GM19328 (cell line): ENCODE measurements at regions not wholly inside any gene's neighbourhood (a gene's known extent, or its start where the extent isn't known, plus 50 kb on each side); places are given as distances from the start of the nearest gene placed in this dataset.
"Not testable (repeated sequence)": the region's sequence is repeated elsewhere in the genome, so short reads cannot be mapped to it uniquely, and the experiment has no call there.

ENCODE experiments used
- ATAC-seq: cut with Tn5 transposase; IDR thresholded peaks from one replicate; pipeline ENCODE4 v1.9.1; 2021; ENCODE audit warnings: mild to moderate bottlenecking, moderate library complexity; ENCODE audit not compliant: unreplicated experiment

GRCh38 chr11:41519696-41520095 is 60.2 kb upstream of the LRRC4C start:
- ATAC-seq, result no peak

GRCh38 chr11:41522391-41522790 is 62.9 kb upstream of the LRRC4C start:
- no peak for ATAC-seq

DNA sequence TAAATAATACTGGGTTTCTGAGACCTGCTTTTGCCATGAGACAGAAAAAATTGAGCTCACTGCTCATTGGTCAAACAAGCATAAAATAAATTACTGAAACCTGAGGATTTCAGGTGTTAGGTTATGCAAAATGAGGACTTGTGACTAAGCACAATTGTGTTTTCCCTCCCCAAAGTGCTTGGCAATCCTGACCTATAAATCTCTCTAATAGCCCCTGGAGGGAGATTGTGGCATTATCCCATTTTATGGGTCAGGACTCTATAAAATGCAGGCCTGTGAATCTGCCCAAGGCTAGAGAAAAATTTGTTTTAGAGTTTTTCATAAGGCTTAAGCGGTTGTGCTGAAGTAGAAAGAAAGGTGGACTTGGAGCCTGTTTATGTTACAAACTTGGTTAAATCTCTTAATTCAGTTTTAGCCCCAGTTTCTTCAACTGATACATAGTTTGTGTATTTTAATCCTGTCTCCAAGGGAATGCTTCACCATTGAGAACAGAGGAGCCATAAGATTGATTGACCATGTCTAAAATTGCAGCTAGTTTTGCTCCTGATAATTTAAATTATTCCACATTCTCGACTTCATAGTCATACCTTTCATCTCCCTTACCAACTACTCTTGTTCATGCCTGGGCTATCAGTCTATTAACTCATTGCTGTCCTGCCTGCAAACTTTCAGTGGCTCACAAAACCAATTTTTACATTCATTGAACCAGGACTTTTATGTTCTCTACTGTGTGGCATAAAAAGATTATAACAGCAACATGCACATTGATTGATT is 63.6 kb upstream of the LRRC4C start:
- ATAC-seq, result no peak

GRCh38 chr11:41527530-41527929 is 68.1 kb upstream of the LRRC4C start:
- no peak for ATAC-seq

- no peak for ATAC-seq
Measured at GRCh38 chr11:41532413-41532812, 73.0 kb upstream of the LRRC4C start.

GRCh38 chr11:41533761-41534160 is 74.3 kb upstream of the LRRC4C start:
- ATAC-seq, result no peak

- ATAC-seq, result no peak
Measured at GRCh38 chr11:41534391-41534790, 74.9 kb upstream of the LRRC4C start.

- no peak for ATAC-seq
Measured at GRCh38 chr11:41534861-41535260, 75.4 kb upstream of the LRRC4C start.

DNA sequence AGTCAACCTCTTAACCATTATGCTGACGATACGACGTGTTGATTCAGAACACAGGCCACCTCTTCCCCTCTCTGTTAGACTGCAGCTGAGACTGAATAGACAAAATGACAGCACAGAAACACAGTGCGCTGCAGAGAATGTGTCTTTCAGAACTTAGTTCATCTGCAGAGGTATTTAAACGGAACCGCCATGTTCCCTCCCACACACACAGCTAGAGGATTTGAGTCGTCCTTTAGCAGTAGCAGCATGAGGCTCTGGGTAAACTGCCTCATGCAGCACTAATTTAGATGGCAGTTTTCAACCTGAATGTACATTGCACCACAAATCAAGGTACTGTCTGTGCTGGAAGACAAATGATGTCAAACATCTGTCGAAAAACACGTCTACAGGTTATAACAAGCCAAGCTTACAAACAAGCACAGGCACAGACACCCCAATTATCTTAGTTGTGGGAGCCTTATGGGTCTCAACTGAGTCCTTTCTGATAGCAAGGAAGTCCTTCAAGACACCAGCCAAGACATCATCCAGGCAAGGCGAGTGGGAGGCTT is 76.6 kb upstream of the LRRC4C start:
- ATAC-seq, result no peak

- not testable (repeated sequence) for ATAC-seq
Measured at GRCh38 chr11:41544902-41545301, 85.5 kb upstream of the LRRC4C start.

DNA sequence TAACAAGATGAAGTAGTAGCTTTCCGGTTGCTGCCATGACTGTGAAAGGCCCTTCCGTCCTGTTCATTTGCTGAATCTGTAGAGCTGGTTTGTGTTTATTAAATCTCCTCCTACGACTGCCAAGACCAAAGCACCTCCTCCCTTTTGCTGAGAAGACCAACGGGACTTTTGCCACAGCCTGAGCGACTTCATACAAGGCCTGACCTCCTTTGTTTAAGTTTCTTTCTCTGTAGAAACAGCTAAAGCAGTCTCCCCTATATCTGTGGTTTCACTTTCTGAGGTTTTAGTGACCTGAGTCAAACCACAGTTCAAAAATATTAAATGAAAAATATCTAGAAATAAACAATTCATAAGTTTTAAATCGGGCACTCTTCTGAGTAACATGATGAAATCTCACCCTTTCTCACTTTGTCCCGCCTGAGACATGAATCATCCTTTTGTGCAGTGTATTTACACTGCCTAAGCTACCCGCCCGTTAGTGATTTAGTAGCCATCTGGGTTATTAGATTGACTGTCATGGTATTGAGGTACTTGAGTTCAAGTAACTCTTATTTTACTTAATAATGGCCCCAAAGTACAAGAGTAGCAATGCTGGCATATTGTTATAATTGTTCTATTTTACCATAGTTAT is 119.1 kb upstream of the LRRC4C start:
- ATAC-seq, result no peak

GRCh38 chr11:41579546-41579945 is 120.1 kb upstream of the LRRC4C start:
- ATAC-seq, result no peak

- ATAC-seq, result no peak
Measured at GRCh38 chr11:41609511-41609910, 150.1 kb upstream of the LRRC4C start.

DNA sequence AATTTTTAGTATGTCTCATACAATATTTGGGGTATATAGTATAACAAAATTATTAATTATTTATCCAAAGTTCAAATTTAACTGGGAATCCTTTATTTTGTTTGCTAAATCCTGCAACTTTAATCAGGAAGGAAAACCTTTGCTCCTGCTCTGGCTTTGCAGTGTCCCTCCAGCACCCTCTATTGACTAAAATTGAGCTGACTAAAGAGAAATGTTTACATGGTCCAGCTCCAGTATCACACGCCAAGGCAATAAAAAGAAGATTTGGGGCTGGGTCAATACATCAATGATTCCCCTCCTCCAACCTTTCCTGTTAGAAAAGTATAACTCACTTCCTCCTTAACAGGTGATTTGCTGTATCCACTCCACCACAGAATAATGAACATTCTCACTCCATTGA is 153.0 kb upstream of the LRRC4C start:
- ATAC-seq, result no peak

- ATAC-seq, result no peak
Measured at GRCh38 chr11:41613326-41613725, 153.9 kb upstream of the LRRC4C start.

DNA sequence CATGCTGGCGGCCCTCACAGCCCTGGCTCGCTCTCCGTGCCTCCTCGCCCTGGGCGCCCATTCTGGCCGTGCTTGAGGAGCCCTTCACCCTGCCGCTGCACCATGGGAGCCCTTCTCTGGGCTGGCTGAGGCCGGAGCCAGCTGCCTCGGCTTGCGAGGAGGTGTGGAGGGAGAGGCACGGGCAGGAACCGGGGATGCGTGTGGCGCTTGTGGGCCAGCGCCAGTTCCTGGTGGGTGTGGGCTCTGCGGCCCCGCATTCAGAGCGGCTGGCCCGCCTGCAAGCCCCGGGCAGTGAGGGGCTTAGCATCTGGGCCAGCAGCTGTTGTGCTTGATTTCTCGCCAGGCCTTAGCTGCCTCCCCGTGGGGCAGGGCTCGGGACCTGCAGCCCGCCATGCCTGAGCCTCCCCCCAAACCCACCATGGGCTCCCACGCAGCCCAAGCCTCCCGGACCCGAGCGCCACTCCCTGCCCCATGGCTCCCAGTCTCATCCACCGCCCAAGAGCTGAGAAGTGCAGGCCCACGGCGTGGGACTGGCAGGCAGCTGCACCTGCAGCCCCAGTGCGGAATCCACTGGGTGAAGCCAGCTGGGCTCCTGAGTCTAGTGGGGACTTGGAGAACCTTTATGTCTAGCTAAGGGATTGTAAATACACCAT is 163.4 kb upstream of the LRRC4C start:
- no peak for ATAC-seq

DNA sequence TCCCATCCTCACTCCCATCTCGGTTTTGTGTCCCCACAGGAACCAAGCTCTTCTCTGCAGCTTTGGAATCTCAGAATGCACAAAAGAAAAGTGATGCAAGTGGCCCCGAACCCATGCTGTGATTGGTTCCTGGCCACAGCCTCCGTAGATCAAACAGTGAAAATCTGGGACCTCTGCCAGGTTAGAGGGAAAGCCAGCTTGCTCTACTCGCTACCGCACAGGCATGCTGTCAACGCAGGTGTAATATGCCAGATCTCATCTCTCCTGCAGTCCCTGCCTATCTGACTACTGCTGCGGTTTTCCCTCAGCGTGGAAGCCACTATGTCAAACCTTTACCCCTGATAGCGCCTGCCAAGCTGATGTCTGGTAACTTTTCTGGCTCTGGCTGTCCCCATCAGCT is 200.5 kb upstream of the LRRC4C start:
- no peak for ATAC-seq

DNA sequence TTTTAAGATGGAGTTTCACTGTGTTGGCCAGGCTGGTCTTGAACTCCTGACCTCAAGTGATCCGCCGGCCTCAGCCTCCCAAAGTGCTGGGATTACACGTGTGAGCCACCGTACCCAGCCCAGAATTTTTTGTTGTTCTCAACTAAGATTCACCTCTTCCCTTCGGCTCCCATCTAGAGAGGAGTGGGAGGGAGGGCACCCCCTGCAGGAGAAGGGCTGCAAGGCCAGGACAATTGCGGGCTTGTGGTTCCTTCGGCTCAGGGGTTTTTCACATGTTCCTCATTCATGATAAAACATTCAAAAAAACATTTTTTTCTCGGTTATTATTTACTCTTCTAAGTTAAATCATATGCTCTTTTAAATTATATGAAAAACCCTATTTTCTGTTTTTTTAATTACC is 201.1 kb upstream of the LRRC4C start:
- ATAC-seq, result no peak

- ATAC-seq, result no peak
Measured at GRCh38 chr11:41665441-41666360, 206.2 kb upstream of the LRRC4C start.

DNA sequence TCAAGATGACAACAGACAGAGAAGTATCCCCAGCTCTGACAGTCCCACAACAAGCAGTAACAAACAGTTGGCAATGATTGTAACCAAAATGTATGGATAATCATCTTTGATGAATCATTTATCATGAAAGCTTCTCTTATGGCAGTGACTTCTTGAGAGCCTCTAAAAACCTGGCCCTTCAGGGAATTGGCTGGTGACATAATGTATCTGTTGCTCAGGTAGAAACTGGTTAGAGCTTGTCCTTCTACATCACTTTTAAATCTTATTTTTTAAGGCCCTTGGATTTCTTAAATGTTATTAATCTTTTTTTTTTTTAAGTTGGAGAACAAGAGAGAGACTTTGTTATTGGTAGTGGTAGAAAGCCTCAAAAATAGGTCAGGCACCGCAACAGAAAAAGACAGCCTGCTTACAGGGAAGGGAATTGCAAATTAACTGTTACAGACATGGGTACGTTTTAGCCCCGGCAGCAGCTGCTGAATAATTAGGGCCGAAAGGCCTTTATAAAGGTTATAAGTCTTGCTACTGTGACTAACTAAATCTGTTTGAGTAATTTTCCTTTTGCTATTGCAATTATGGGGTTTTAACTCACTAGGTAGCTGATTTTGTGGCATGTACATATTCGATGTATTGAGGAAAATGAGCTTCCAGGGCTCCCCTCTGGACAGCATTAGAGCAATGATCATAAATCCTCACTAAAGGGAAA is 207.7 kb upstream of the LRRC4C start:
- no peak for ATAC-seq
